NCI-H187 (cell line): ENCODE measurements at regions not wholly inside any gene's neighbourhood (a gene's known extent, or its start where the extent isn't known, plus 50 kb on each side); places are given as distances from the start of the nearest gene placed in this dataset.
"Not testable (repeated sequence)": the region's sequence is repeated elsewhere in the genome, so short reads cannot be mapped to it uniquely, and the experiment has no call there.

Source experiments
- DNase-seq, 2 experiments: peaks; one replicate each; lab custom pipeline; 2025; lab: John Stamatoyannopoulos, UW

- DNase-seq: no peak
Observed at GRCh38 chr17:74139120-74139519, 64.4 kb upstream of the RPL38 start.

- DNase-seq: no peak
Observed at GRCh38 chr17:74140282-74140681, 63.2 kb upstream of the RPL38 start.

DNA sequence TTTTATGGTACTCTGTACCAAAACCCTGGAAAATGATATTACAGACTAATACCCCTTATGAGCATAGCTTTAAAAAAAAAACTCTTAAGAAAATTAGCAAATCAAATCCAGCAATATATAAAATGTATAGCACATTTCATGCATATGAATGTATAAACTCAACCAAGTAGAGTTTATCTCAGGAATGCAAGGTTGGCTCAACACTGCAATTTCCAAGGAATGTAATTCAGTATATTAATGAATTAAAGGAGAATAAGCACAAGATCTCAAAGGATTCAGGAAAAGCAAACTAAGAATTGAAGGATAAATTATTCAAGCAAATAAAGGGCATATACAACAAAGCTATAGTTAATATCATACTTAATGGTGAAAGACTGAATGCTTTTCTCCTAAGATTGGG, 61.9 kb upstream of the RPL38 start:
- DNase-seq: no peak

DNA sequence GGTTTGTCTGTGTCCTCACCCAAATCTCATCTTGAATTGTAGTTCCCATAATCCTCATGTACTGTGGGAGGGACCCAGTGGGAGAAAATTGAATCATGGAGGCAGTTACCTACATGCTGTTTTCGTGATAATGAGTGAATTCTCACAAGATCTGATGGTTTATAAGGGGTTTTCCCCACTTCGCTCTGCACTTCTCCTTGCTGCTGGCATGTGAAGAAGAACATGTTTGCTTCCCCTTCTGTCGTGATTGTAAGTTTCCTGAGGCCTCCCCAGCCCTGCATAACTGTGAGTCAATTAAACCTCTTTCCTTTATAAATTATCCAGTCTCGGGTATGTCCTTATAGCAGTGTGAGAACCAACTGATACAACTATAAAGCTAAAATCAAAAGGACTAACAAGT, 60.2 kb upstream of the RPL38 start:
- not testable (repeated sequence) for DNase-seq

DNA sequence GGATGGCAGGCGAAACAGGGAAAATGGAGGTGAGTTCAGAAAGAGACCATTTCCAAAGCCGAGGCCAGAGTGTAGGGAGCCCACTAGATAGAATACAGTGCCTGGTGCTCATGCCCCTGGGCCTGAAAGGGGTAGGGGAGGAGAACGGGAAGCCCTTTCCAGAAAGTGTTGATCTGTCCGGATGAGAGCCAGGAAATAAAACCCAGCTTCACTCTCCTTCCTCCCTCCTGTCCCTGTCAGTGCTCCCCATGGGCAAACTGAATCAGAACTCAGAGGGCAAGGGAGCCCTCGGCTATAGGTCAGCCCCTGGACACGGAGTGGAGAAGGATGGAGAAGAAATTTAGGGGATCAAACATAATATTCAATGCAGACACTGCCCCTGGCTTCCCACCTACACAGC, 57.7 kb upstream of the RPL38 start:
- DNase-seq: no peak

DNA sequence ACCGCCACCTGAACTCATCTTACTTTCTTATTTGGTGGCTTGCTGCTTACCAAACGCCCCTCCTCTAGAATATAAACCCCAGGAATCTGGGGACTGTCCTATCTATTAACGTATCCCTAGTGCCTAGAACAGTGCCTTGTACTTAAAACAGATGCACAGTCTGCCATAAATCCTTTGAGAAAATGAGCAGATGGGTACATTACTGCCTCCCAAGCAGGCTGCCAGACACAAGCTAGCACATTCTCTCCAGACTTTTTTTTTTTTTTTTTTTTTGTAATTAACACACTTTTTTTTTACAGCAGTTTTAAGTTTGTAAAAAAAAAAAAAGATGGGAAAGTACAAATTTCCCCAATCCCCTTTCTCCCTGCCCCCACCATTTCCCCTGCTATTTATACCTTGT, 57.3 kb upstream of the RPL38 start:
- no peak for DNase-seq

- DNase-seq: no peak
Observed at GRCh38 chr17:74147056-74147835, 56.2 kb upstream of the RPL38 start.

GRCh38 chr17:74147966-74148365, 55.5 kb upstream of the RPL38 start:
- DNase-seq: no peak

DNA sequence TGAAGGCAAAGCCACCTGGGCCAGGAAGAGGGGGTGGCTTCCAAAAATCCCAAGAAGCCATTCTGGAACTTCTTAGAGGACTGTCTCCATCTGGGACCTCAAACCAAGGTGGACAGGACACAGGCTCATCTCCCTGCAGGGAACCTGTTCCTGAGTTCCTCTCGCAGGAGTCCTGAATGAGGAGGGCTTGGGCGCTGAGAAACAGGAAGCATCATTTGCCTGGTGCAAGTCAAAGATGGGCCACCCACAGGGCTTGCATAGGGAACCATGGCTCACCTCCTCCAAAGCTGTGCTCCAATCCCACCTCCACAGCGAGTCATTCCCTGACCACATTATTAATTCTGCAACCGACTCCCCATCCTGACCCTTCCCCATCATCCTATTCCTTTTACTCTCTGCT, 55.0 kb upstream of the RPL38 start:
- no peak for DNase-seq

DNA sequence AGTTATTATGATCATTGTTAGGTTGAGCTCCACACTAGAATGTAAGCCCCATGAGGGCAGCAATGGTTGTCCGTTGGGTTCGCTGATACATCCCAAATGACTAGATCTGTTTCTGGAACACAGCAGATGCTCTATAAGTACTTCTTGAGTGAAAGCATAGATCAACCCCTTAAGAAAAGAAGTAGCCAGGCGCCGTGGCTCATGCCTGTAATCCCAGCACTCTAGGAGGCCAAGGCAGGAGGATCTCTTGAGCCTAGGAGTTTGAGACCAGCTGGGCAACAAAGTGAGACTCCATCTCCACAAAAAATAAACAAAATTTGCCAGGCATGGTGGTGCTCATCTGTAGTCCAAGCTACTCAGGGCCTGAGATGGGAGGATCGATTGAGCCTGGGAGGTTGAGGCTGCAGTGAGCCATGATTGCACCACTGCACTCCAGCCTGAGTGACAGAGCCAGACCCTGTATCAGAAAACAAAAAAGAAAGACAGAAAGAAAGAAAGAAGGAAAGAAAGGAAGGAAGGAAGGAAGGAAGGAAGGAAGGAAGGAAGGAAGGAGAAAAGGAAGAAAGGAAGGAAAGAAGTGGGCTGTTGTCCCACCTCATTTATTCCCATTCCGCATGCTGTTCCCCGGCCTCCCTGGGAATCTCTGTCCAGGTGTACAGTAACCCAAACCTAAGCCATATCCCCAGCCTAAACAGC, 54.4 kb upstream of the RPL38 start:
- DNase-seq: no peak

GRCh38 chr17:74149597-74150427, 53.7 kb upstream of the RPL38 start:
- no peak for DNase-seq

- no peak for DNase-seq
Observed at GRCh38 chr17:74150428-74151025, 53.0 kb upstream of the RPL38 start.

DNA sequence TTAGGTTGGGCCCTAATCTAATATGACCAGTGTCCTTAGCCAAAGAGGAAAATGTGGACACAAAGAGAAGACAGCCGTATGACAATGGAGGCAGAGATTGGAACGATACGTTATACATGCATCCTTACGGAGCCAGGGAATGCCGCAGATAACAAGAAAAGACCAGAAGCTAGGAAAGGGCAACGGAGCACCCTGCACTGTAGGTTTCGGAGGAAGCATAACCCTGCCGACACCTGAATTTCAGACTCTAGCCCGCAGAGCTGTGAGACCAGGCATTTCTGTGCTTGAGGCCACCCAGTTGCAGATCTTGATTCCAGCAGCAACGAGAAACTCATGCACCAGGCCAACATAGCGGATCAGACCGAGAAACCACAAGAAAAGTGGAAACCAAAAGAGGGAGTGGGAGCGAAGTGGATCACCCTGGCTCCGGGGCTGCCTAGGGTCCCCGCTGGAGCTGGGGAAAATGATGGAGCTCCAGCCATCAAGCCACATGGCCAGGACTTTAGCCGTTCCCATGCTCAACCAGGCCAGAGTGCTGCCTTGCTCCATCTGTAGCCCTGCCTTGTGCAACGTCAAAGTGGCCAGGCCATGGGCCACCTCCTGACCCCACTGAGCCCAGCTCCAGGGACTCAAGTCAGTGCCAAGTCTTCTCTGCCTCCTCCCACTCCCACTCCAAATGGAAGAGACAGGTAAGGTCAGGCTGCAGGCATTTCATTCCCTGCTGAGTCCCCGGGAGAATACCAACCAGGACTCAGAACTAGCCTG, 51.7 kb upstream of the RPL38 start:
- no peak for DNase-seq

DNA sequence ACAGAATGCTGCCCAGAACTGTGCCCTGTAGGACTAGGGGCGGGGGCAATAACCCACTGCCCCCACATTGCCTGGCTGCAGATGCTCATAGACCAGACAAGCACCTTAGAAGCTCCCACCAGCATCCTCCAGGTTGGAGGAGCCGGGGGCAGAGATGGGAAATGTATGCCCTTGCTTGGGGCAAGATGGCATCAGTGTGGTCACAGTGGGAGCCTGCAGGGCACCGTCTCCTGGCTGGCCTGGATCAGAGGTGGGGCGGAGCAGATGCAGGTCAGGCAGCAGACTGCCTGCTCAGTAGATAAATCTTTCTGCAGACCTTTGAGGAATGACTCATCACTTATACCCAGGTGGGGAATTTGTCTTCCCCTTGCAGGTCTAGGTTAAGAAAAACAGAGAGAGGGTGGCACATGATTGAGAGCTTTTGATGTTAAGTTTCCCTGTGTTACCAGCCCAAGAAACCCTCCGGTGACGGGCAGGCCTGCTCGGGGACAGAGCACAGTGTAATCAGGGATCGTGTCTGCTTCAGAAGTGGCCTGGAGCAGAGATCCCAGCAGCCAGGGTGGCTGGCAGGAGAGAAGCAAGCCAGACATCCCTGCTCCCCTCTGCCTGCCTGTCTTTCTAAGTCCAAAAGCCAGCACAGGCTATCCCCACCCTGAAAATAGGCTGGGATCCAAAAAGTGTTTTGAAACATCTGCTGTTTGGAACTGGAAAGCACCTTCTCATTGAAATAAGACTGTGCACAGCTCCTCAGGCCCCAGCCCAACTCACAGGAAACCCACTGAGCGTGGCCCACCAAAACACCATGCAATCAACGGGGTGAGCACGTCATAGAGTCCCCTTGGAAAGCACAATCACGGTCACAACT, 50.7 kb upstream of the RPL38 start:
- DNase-seq: no peak

GRCh38 chr17:74153456-74153810, 50.0 kb upstream of the RPL38 start:
- no peak for DNase-seq
